Body of pancreas (tissue), 4 donors: ENCODE measurements at regions not wholly inside any gene's neighbourhood (a gene's known extent, or its start where the extent isn't known, plus 50 kb on each side); places are given as distances from the start of the nearest gene placed in this dataset.

ENCODE experiments used
- ATAC-seq: fragments of 150-250 bp; one replicate; pipeline ENCODE4 v1.9.1; 2016
- DNase-seq, 4 donors: peaks; one replicate each; pipeline ENCODE4 v3.0.0-alpha.2; 2019
- H3K27ac ChIP-seq, 4 donors: fragments of 200-600 bp; sonication (generic); 1 replicate in 3 of 4; 2 replicates in 1 of 4; pipeline versions ENCODE4 v1.5.1 to v1.6.1; 2016 to 2019; ENCODE audit warnings: mild to moderate bottlenecking in 1 of 4, mixed read lengths in 1 of 4, moderate library complexity in 1 of 4
- H3K27me3 ChIP-seq, 2 donors: fragments of 200-600 bp; sonication (generic); one replicate each; pipeline ENCODE4 v1.6.0; 2016; ENCODE audit warnings: mild to moderate bottlenecking in 1 of 2
- H3K36me3 ChIP-seq, 2 donors: fragments of 200-600 bp; sonication (generic); replicated peaks in 1 of 2; 2 replicates each; pipeline ENCODE4 v1.5.1; 2016; ENCODE audit warnings: low read depth in 2 of 2; ENCODE audit not compliant: insufficient read depth in 1 of 2
- H3K4me1 ChIP-seq: fragments of 200-600 bp; sonication (generic); one replicate; pipeline ENCODE4 v1.6.0; 2016
- H3K4me3 ChIP-seq, 2 donors: fragments of 200-600 bp; sonication (generic); 1 replicate in 1 of 2; 2 replicates in 1 of 2; pipeline ENCODE4 v1.5.1; 2016 to 2019
- H3K9me3 ChIP-seq, 3 donors: fragments of 200-600 bp; sonication (generic); 1 replicate in 2 of 3; 2 replicates in 1 of 3; pipeline ENCODE4 v1.5.1; 2016
- CTCF ChIP-seq, 7 experiments: fragments of 450-650 bp in 4 of 7; fragments of 200-600 bp in 3 of 7; sonication (generic) in 3 of 7; IDR thresholded peaks; one replicate each; pipeline ENCODE4 v1.5.1; 2016 to 2019; ENCODE audit warnings: antibody characterized with exemption in 7 of 7
- POLR2A ChIP-seq, 3 donors: fragments of 450-650 bp; IDR thresholded peaks; one replicate each; pipeline ENCODE4 v1.6.1; 2016; ENCODE audit warnings: antibody characterized with exemption in 3 of 3, mild to moderate bottlenecking in 2 of 3
- WGBS, 2 donors: methylation state at CpG; one replicate each; pipeline ENCODE4 v1.1.5; 2017; 5-methylcytosine and 5-hydroxymethylcytosine counted together
- intact Hi-C: fragments of 100-400 bp; cut with DNase I; formaldehyde crosslinking; loops from one replicate; pipeline ENCODE4 v1.15.1; 2023

GRCh38 chr18:25896178-25896780 lies 194.1 kb downstream of the SS18 start:
- 11 to 13% methylated on average over 10 of the region's 10 CpGs for WGBS, 2 donors
- peaks cover 0 to 6% (median 0%) of the 10 kb centered on the region in 3 donors for H3K9me3 ChIP-seq
- no peaks in the 10 kb centered on the region for H3K4me1 ChIP-seq
- H3K36me3 ChIP-seq: no peaks in the 10 kb centered on the region
- ATAC-seq: no peak
- H3K27ac ChIP-seq: no peak overlapping the region
- intact Hi-C loops: no loop called here
- H3K4me3 ChIP-seq: no peak overlapping the region
- no peak for DNase-seq
- TF ChIP-seq POLR2A (IDR thresholded peaks at IDR 0.05) (no peak), CTCF (IDR thresholded peaks at IDR 0.05) (peak in 5 of 7 experiments; percentile 30 to 37 (median 31))
- no peaks in the 10 kb centered on the region for H3K27me3 ChIP-seq

GRCh38 chr18:25895518-25895917 lies 194.9 kb downstream of the SS18 start:
- Histone ChIP-seq H3K4me3 (no peak overlapping the region), H3K4me1 (no peaks in the 10 kb centered on the region), H3K27me3 (no peaks in the 10 kb centered on the region), H3K9me3 (no peaks in the 10 kb centered on the region), H3K27ac (no peak overlapping the region), H3K36me3 (no peaks in the 10 kb centered on the region)
- no peak for TF ChIP-seq CTCF (IDR thresholded peaks at IDR 0.05)
- no peak for TF ChIP-seq POLR2A (IDR thresholded peaks at IDR 0.05)
- WGBS, 2 donors: 74% methylated on average over 3 of the region's 3 CpGs
- ATAC-seq: no peak
- intact Hi-C loops: no loop called here
- no peak for DNase-seq

- no peaks in the 10 kb centered on the region for H3K4me1 ChIP-seq
- H3K9me3 ChIP-seq: peaks cover 0 to 9% (median 0%) of the 10 kb centered on the region in 3 donors
- TF ChIP-seq POLR2A (IDR thresholded peaks at IDR 0.05) (no peak), CTCF (IDR thresholded peaks at IDR 0.05) (no peak)
- ATAC-seq (no peak), DNase-seq (no peak)
- H3K36me3 ChIP-seq: no peaks in the 10 kb centered on the region
- H3K4me3 ChIP-seq: no peak overlapping the region
- H3K27ac ChIP-seq: no peak overlapping the region
- intact Hi-C loops: no loop called here
- no peaks in the 10 kb centered on the region for H3K27me3 ChIP-seq
These were observed 204.1 kb downstream of the SS18 start for GRCh38 chr18:25886283-25886682.

- no peaks in the 10 kb centered on the region for H3K27me3 ChIP-seq
- no peak for ATAC-seq
- 18 to 20% methylated on average over 4 of the region's 4 CpGs for WGBS, 2 donors
- no peaks in the 10 kb centered on the region for H3K36me3 ChIP-seq
- no peak for TF ChIP-seq POLR2A (IDR thresholded peaks at IDR 0.05)
- no peak for TF ChIP-seq CTCF (IDR thresholded peaks at IDR 0.05)
- H3K27ac ChIP-seq: no peak overlapping the region
- intact Hi-C loops: no loop called here
- no peak overlapping the region for H3K4me3 ChIP-seq
- no peak for DNase-seq
- no peaks in the 10 kb centered on the region for H3K4me1 ChIP-seq
- peaks cover 0 to 9% (median 0%) of the 10 kb centered on the region in 3 donors for H3K9me3 ChIP-seq
These were observed 207.3 kb downstream of the SS18 start for GRCh38 chr18:25883091-25883490.

GRCh38 chr18:25881149-25881548 lies 209.3 kb downstream of the SS18 start:
- Histone ChIP-seq H3K27me3 (no peaks in the 10 kb centered on the region), H3K4me3 (no peak overlapping the region), H3K36me3 (no peaks in the 10 kb centered on the region), H3K9me3 (peaks cover 0 to 9% (median 0%) of the 10 kb centered on the region in 3 donors), H3K4me1 (no peaks in the 10 kb centered on the region), H3K27ac (no peak overlapping the region)
- ATAC-seq (no peak), DNase-seq (no peak)
- intact Hi-C loops: no loop called here
- WGBS, 2 donors: 76 to 91% methylated on average over 2 of the region's 2 CpGs
- TF ChIP-seq CTCF (IDR thresholded peaks at IDR 0.05) (no peak), POLR2A (IDR thresholded peaks at IDR 0.05) (no peak)
